Stomach (tissue), 8 donors: ENCODE measurements at regions not wholly inside any gene's neighbourhood (a gene's known extent, or its start where the extent isn't known, plus 50 kb on each side); places are given as distances from the start of the nearest gene placed in this dataset.

Source experiments
- DNase-seq, 2 donors: peaks; one replicate each; pipeline versions ENCODE4 v3.0.0 to v3.0.0-alpha.2; 2013 to 2019
- H3K27ac ChIP-seq, 5 donors: fragments of 200-600 bp in 4 of 5; sonication (generic) in 4 of 5; one replicate each; pipeline ENCODE4 v1.5.1; 2013 to 2019; ENCODE audit warnings: mild to moderate bottlenecking in 1 of 5, moderate library complexity in 1 of 5
- H3K27me3 ChIP-seq, 3 donors: fragments of 200-600 bp; sonication (generic); one replicate each; pipeline ENCODE4 v1.5.1; 2017 to 2019; ENCODE audit warnings: mixed run types in 1 of 3
- H3K36me3 ChIP-seq, 4 donors: fragments of 200-600 bp; sonication (generic); 1 replicate in 3 of 4; 2 replicates in 1 of 4; pipeline ENCODE4 v1.5.1; 2016 to 2019
- H3K4me1 ChIP-seq, 4 donors: fragments of 200-600 bp; sonication (generic); one replicate each; pipeline ENCODE4 v1.5.1; 2016 to 2019
- H3K4me3 ChIP-seq, 4 donors: fragments of 200-600 bp; sonication (generic) in 3 of 4; one replicate each; pipeline ENCODE4 v1.5.1; 2016 to 2019; ENCODE audit warnings: mild to moderate bottlenecking in 1 of 4
- H3K9me3 ChIP-seq, 4 donors: fragments of 200-600 bp; sonication (generic); one replicate each; pipeline ENCODE4 v1.5.1; 2016 to 2019
- EP300 ChIP-seq: sonication (generic); formaldehyde crosslinking; IDR thresholded peaks from one replicate; pipeline ENCODE4 v1.6.1; 2017; ENCODE audit warnings: antibody characterized with exemption
- POLR2A ChIP-seq, 4 donors: fragments of 450-650 bp; IDR thresholded peaks; one replicate each; pipeline ENCODE4 v1.6.1; 2016; ENCODE audit warnings: antibody characterized with exemption in 4 of 4, control low read depth in 2 of 4, mild to moderate bottlenecking in 1 of 4, moderate library complexity in 1 of 4
- POLR2AphosphoS5 ChIP-seq, 3 donors: sonication (generic); formaldehyde crosslinking; IDR thresholded peaks; one replicate each; pipeline ENCODE4 v1.6.1; 2016; ENCODE audit warnings: antibody characterized with exemption in 3 of 3
- WGBS, 5 donors: extraction: QIAGEN DNeasy Blood & Tissue Kit in 3 of 5; methylation state at CpG; one replicate each; pipeline versions ENCODE4 v1.1.5 to v1.1.7; 2013 to 2018; 5-methylcytosine and 5-hydroxymethylcytosine counted together
- intact Hi-C: fragments of 100-400 bp; cut with DNase I; formaldehyde crosslinking; loops from one replicate; pipeline ENCODE4 v1.15.1; 2023; ENCODE audit warnings: low total_unique reads
- TF ChIP-seq, protein P1 (sequence below), 7 experiments: fragments of 450-650 bp in 4 of 7; fragments of 200-600 bp in 3 of 7; sonication (generic) in 3 of 7; IDR thresholded peaks; one replicate each; pipeline ENCODE4 v1.5.1; 2016 to 2019; ENCODE audit warnings: antibody characterized with exemption in 7 of 7, control low read depth in 2 of 7, mild to moderate bottlenecking in 1 of 7
- donor health status: healthy with polysubstance abuse.
- donor health status: Bipolar disorder and iron deficiency.
- donor health status: healthy.

- no peak for TF ChIP-seq EP300
- no peak for TF ChIP-seq POLR2A (IDR thresholded peaks at IDR 0.05)
- TF ChIP-seq POLR2AphosphoS5 (IDR thresholded peaks at IDR 0.05), result no peak
- TF ChIP-seq, protein P1, sequence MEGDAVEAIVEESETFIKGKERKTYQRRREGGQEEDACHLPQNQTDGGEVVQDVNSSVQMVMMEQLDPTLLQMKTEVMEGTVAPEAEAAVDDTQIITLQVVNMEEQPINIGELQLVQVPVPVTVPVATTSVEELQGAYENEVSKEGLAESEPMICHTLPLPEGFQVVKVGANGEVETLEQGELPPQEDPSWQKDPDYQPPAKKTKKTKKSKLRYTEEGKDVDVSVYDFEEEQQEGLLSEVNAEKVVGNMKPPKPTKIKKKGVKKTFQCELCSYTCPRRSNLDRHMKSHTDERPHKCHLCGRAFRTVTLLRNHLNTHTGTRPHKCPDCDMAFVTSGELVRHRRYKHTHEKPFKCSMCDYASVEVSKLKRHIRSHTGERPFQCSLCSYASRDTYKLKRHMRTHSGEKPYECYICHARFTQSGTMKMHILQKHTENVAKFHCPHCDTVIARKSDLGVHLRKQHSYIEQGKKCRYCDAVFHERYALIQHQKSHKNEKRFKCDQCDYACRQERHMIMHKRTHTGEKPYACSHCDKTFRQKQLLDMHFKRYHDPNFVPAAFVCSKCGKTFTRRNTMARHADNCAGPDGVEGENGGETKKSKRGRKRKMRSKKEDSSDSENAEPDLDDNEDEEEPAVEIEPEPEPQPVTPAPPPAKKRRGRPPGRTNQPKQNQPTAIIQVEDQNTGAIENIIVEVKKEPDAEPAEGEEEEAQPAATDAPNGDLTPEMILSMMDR (IDR thresholded peaks at IDR 0.05), result no peak
- WGBS, 5 donors, result 70 to 88% (median 76%) methylated on average over 6 of the region's 6 CpGs
- Histone ChIP-seq H3K27me3 (no peaks in the 10 kb centered on the region), H3K27ac (no peak overlapping the region), H3K9me3 (no peaks in the 10 kb centered on the region), H3K36me3 (no peaks in the 10 kb centered on the region), H3K4me3 (no peak overlapping the region), H3K4me1 (no peaks in the 10 kb centered on the region)
- intact Hi-C loops, result no loop called here
- no peak for DNase-seq
Observed at GRCh38 chr2:63755216-63755615, 86.5 kb upstream of the UGP2 start.

GRCh38 chr2:63755965-63756364 is 85.7 kb upstream of the UGP2 start:
- no peaks in the 10 kb centered on the region for H3K9me3 ChIP-seq
- intact Hi-C loops, result no loop called here
- no peaks in the 10 kb centered on the region for H3K36me3 ChIP-seq
- DNase-seq, result no peak
- no peak overlapping the region for H3K27ac ChIP-seq
- TF ChIP-seq POLR2A (IDR thresholded peaks at IDR 0.05) (no peak), POLR2AphosphoS5 (IDR thresholded peaks at IDR 0.05) (no peak), EP300 (no peak)
- TF ChIP-seq, protein P1 (IDR thresholded peaks at IDR 0.05), result no peak
- H3K27me3 ChIP-seq, result no peaks in the 10 kb centered on the region
- no peak overlapping the region for H3K4me3 ChIP-seq
- H3K4me1 ChIP-seq, result no peaks in the 10 kb centered on the region

DNA sequence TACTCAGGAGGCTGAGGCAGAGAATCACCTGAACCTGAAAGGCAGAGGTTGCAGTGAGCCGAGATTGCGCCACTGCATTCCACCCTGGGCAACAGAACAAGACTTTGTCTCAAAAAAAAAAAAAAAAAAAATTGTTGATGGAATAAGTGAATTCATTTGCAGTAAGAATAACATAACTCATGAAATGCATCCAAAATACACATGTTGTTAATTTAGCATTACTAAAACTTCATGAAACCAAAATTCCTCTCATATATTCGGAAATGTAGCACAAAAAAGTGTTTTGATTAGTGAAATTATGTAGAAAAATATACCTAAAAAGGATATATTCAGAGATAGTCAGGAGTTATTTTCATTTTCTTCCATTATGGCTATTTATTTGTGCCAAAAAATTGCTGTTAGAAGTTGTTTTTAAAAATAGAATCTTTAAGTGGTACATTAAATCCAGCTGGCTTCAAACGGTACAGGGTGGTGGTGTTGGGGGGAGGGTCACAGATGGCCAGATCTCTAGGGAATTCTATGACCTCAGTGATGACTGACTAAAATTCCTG is 78.2 kb upstream of the UGP2 start:
- peaks cover 0 to 12% (median 5%) of the 10 kb centered on the region in 4 donors for H3K9me3 ChIP-seq
- H3K27me3 ChIP-seq, result no peaks in the 10 kb centered on the region
- H3K4me1 ChIP-seq, result no peaks in the 10 kb centered on the region
- H3K4me3 ChIP-seq, result no peak overlapping the region
- intact Hi-C loops, result no loop called here
- WGBS, 5 donors, result 66 to 85% (median 76%) methylated on average over 4 of the region's 4 CpGs
- no peaks in the 10 kb centered on the region for H3K36me3 ChIP-seq
- TF ChIP-seq POLR2A (IDR thresholded peaks at IDR 0.05) (no peak), POLR2AphosphoS5 (IDR thresholded peaks at IDR 0.05) (no peak), EP300 (no peak)
- TF ChIP-seq, protein P1 (IDR thresholded peaks at IDR 0.05), result no peak
- no peak overlapping the region for H3K27ac ChIP-seq
- DNase-seq, result peak in 1 of 2 donors; percentile 33

DNA sequence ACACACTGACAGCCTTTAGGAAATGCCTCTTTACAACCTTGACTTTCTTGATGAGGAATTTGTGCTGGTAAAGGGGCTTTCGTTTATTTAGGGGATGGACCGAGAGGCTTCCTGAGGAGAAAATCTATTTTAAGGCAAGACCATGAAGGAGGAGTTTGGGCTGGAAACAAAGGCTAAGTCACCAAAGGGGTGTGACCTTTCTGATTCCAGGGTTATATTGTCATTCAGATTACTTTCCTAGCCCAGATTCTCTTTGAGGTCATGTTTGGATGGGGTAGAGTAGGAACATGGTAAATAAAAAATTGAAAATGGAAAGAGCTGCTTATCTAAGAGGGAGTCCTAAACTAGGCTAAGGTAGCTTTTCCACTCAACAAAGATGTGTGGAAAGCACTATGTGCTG is 77.1 kb upstream of the UGP2 start:
- intact Hi-C loops, result no loop called here

More for the DNA sequence above, 77.1 kb upstream of the UGP2 start:
- WGBS, 5 donors, result 54 to 72% (median 59%) methylated on average over 2 of the region's 2 CpGs
- H3K4me1 ChIP-seq, result no peaks in the 10 kb centered on the region
- DNase-seq, result no peak
- H3K27me3 ChIP-seq, result no peaks in the 10 kb centered on the region
- no peaks in the 10 kb centered on the region for H3K36me3 ChIP-seq
- no peak overlapping the region for H3K4me3 ChIP-seq
- TF ChIP-seq, protein P1 (IDR thresholded peaks at IDR 0.05), result no peak
- TF ChIP-seq POLR2A (IDR thresholded peaks at IDR 0.05) (no peak), EP300 (no peak), POLR2AphosphoS5 (IDR thresholded peaks at IDR 0.05) (no peak)
- peaks cover 0 to 12% (median 5%) of the 10 kb centered on the region in 4 donors for H3K9me3 ChIP-seq
- H3K27ac ChIP-seq, result no peak overlapping the region
